ENCODE measurements at regions not wholly inside any gene's neighbourhood (a gene's known extent, or its start where the extent isn't known, plus 50 kb on each side); places are given as distances from the start of the nearest gene placed in this dataset.

DNA sequence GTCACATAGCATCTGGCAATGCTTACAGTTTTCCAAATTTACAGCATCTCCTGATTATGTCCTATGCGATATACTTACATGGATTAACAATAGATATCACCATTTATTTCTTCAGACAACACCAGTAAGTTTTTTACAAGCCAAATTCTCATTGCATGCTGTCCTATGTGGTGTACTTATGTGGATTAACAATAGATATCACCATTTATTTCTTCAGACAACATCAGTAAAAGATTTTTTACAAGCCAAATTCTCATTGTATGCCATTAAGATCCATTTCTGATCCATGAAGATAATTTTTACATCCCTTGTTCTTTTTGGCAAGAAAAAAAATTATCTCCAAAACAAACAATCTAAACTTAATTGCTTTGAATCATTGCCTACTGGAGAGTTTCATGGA lies 340.9 kb downstream of the KCNN2 start:
- DNase-seq: no peak
- Histone ChIP-seq H3K27me3 (no peaks in the 10 kb centered on the region), H3K9me3 (no peaks in the 10 kb centered on the region), H3K4me1 (no peaks in the 10 kb centered on the region), H3K4me3 (no peak overlapping the region), H3K27ac (no peak overlapping the region), H3K36me3 (no peaks in the 10 kb centered on the region)
- TF ChIP-seq CTCF (IDR thresholded peaks at IDR 0.05) (no peak), POLR2A (IDR thresholded peaks at IDR 0.05) (no peak)

DNA sequence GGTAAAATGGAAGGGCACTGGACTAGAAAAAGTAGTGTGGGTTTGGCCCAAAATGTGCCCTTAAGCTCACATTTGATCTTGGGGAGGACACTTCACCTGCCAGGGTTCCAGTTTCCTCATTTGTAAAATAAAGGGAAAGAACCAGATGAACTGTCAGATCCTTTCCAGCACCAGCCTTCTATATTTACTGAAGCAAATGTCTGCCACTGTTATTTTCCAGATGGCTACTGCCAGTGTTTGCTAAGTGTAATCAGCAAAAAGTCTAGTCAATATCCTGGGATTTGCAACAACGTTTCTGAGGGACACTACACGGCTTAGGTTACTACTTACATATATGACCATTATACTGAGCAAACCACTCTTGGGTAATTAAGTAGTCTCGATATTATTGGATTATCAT lies 340.3 kb downstream of the KCNN2 start:
- Histone ChIP-seq H3K9me3 (no peaks in the 10 kb centered on the region), H3K36me3 (no peaks in the 10 kb centered on the region), H3K4me3 (no peak overlapping the region), H3K27me3 (no peaks in the 10 kb centered on the region), H3K4me1 (no peaks in the 10 kb centered on the region), H3K27ac (no peak overlapping the region)
- DNase-seq: no peak
- no peak for TF ChIP-seq POLR2A (IDR thresholded peaks at IDR 0.05)
- TF ChIP-seq CTCF (IDR thresholded peaks at IDR 0.05): no peak

DNA sequence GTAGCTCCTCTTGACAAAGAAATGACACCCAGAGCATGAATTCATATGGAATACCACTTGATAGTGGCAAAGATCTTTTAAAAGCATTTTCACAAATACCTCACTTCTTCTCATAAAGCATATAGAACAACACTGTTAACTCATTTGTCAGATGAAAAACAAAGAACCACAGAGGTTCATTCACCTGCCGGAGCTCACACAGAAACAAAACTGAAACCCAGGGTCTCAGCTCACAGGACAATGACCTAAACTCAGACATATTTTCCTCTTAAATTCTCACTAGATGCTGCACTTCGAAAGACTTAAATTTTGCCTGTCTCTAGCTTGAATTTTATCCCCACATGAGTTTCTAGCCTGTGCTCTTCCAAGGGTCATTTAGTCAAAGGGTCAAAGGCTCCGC lies 339.0 kb downstream of the KCNN2 start:
- H3K27ac ChIP-seq: no peak overlapping the region
- no peak for DNase-seq
- H3K36me3 ChIP-seq: no peaks in the 10 kb centered on the region
- TF ChIP-seq CTCF (IDR thresholded peaks at IDR 0.05): no peak
- TF ChIP-seq POLR2A (IDR thresholded peaks at IDR 0.05): no peak
- no peaks in the 10 kb centered on the region for H3K9me3 ChIP-seq
- H3K4me3 ChIP-seq: no peak overlapping the region
- H3K4me1 ChIP-seq: no peaks in the 10 kb centered on the region
- no peaks in the 10 kb centered on the region for H3K27me3 ChIP-seq

DNA sequence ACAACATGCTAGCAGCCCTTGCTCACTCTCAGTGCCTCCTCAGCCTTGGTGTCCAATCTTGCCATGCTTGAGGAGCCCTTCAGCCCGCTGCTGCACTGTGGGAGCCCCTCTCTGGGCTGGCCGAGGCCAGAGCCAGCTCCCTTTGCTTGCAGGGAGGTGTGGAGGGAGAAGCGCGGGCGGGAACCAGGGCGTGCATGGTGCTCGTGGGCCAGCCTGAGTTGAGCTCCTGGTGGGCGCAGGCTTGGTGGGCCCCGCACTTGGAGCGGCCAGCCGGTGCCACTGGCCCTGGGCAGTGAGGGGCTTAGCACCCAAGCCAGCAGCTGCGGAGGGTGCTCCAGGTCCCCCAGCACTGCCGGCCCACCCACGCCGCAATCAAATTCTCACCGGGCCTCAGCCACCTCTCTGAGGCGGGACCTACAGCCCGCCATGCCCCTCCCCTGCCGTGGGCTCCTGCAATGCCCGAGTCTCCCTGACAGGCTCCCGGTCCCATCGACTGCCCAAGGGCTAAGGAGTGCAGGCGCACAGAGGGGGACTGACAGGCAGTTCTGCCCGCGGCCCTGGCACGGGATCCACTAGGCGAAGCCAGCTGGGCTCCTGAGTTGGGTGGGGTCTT lies 333.5 kb downstream of the KCNN2 start:
- Histone ChIP-seq H3K9me3 (no peaks in the 10 kb centered on the region), H3K36me3 (no peaks in the 10 kb centered on the region), H3K4me1 (no peaks in the 10 kb centered on the region), H3K27me3 (no peaks in the 10 kb centered on the region), H3K27ac (no peak overlapping the region), H3K4me3 (no peak overlapping the region)
- TF ChIP-seq CTCF (IDR thresholded peaks at IDR 0.05) (no peak), POLR2A (IDR thresholded peaks at IDR 0.05) (no peak)
- DNase-seq: no peak

DNA sequence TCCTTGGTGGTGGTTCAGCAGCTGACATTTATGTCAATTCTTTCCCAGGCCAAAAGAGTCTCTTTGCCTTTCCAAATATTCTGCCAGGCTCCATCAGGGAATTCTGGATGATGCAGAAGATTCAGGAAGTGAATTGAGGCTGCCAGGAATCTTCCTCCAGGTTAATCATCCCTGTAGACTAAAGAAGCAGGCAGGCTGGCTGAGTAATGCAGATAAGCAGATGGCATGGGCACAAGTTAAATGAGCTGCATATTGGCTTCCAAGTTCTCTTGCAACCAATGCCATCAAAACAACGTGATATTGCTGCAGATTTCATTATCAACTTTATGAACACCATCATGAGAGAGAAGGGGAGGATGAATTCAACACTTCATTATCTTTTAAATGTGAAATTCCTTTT lies 324.5 kb downstream of the KCNN2 start:
- no peak for TF ChIP-seq POLR2A (IDR thresholded peaks at IDR 0.05)
- TF ChIP-seq CTCF (IDR thresholded peaks at IDR 0.05): no peak
- H3K27me3 ChIP-seq: no peaks in the 10 kb centered on the region
- no peak overlapping the region for H3K27ac ChIP-seq
- no peaks in the 10 kb centered on the region for H3K9me3 ChIP-seq
- H3K4me1 ChIP-seq: no peaks in the 10 kb centered on the region
- no peaks in the 10 kb centered on the region for H3K36me3 ChIP-seq
- DNase-seq: no peak
- no peak overlapping the region for H3K4me3 ChIP-seq

DNA sequence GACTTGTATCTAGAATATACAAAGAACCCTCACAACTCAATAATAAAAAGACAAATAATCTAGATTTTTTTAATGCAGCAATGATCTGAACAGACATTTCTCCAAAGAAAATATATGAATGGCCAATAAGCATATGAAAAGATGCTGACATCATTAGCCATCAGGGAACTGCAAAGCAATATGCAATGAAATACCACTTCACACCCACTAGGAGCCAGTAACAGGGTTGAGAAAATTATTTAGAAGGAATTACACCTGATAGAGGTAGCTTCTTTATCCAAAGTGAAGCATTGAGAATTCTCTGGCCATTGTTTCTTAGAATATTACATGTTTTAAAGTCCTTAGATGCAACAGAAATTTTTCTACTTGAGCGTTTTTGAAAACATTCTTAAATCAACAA lies 316.9 kb downstream of the KCNN2 start:
- no peak overlapping the region for H3K4me3 ChIP-seq
- no peaks in the 10 kb centered on the region for H3K4me1 ChIP-seq
- TF ChIP-seq POLR2A (IDR thresholded peaks at IDR 0.05) (no peak), CTCF (IDR thresholded peaks at IDR 0.05) (no peak)
- H3K27me3 ChIP-seq: no peaks in the 10 kb centered on the region
- DNase-seq: no peak
- H3K36me3 ChIP-seq: no peaks in the 10 kb centered on the region
- H3K27ac ChIP-seq: no peak overlapping the region
- no peaks in the 10 kb centered on the region for H3K9me3 ChIP-seq
